KMS-11 (cell line): ENCODE measurements at regions not wholly inside any gene's neighbourhood (a gene's known extent, or its start where the extent isn't known, plus 50 kb on each side); places are given as distances from the start of the nearest gene placed in this dataset.
"Not testable (repeated sequence)": the region's sequence is repeated elsewhere in the genome, so short reads cannot be mapped to it uniquely, and the experiment has no call there.

Source experiments
- H2AFZ ChIP-seq: fragments of 200-600 bp; sonication (generic); 2 replicates; pipeline ENCODE4 v1.6.1; 2016; ENCODE audit warnings: antibody characterized with exemption, mixed run types, low read depth
- H3K27ac ChIP-seq: fragments of 200-600 bp; sonication (generic); 2 replicates; pipeline ENCODE4 v1.6.1; 2016; ENCODE audit warnings: mild to moderate bottlenecking, mixed run types
- H3K27me3 ChIP-seq: fragments of 200-600 bp; sonication (generic); 2 replicates; pipeline ENCODE4 v1.6.1; 2017; ENCODE audit warnings: mild to moderate bottlenecking, low read depth, mixed run types, moderate library complexity; ENCODE audit not compliant: insufficient read depth
- H3K36me3 ChIP-seq: fragments of 200-600 bp; sonication (generic); 2 replicates; pipeline ENCODE4 v1.6.1; 2017; ENCODE audit warnings: mild to moderate bottlenecking, mixed run types; ENCODE audit not compliant: insufficient read depth
- H3K4me1 ChIP-seq: fragments of 200-600 bp; sonication (generic); 2 replicates; pipeline ENCODE4 v1.6.1; 2016; ENCODE audit warnings: mild to moderate bottlenecking, low read depth, mixed run types; ENCODE audit not compliant: poor library complexity, severe bottlenecking
- H3K4me2 ChIP-seq: fragments of 200-600 bp; sonication (generic); 2 replicates; pipeline ENCODE4 v1.7.0; 2016; ENCODE audit warnings: mild to moderate bottlenecking, mixed run types
- H3K4me3 ChIP-seq: fragments of 200-600 bp; sonication (generic); IDR thresholded peaks from 2 replicates; pipeline ENCODE4 v1.6.1; 2017; ENCODE audit warnings: low read depth, low read length, mixed read lengths; ENCODE audit not compliant: insufficient read depth
- H3K79me2 ChIP-seq: fragments of 200-600 bp; sonication (generic); 2 replicates; pipeline ENCODE4 v1.6.1; 2016; ENCODE audit warnings: low read depth, mixed run types; ENCODE audit not compliant: insufficient read depth
- H3K9ac ChIP-seq: fragments of 200-600 bp; sonication (generic); 2 replicates; pipeline ENCODE4 v1.6.1; 2016; ENCODE audit warnings: mild to moderate bottlenecking, mixed run types
- H4K20me1 ChIP-seq: fragments of 200-600 bp; sonication (generic); 2 replicates; pipeline ENCODE4 v1.6.1; 2016; ENCODE audit warnings: mild to moderate bottlenecking, mixed run types; ENCODE audit not compliant: insufficient read depth
- TF ChIP-seq, protein P1 (sequence below): fragments of 200-600 bp; sonication (generic); conservative IDR thresholded peaks from 2 replicates; pipeline ENCODE4 v1.6.1; 2017; ENCODE audit warnings: low read depth, mild to moderate bottlenecking, antibody characterized with exemption, low read length, moderate library complexity, mixed read lengths

DNA sequence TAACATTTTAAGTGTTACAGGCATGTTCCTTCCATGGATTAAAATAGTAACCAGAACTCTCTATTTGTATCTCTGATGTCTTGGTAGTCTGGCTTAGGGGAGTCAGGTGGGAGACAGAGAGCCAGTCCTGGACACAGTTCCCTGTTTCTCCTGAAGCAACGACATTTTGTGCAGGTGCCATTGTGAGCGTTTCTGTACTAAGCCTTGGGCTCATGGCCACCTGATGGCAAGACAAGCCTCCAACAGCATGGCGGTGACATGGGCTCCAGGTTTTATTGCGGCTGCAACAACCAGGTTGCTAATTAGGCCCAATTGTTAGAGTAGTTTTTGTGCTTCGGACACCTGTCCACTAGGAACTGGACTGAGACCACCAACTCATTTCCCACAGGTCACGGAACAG lies 105.3 kb downstream of the PRDM13 start:
- H3K79me2 ChIP-seq = no peaks in the 10 kb centered on the region
- H3K4me3 ChIP-seq = no peak overlapping the region
- TF ChIP-seq, protein P1, sequence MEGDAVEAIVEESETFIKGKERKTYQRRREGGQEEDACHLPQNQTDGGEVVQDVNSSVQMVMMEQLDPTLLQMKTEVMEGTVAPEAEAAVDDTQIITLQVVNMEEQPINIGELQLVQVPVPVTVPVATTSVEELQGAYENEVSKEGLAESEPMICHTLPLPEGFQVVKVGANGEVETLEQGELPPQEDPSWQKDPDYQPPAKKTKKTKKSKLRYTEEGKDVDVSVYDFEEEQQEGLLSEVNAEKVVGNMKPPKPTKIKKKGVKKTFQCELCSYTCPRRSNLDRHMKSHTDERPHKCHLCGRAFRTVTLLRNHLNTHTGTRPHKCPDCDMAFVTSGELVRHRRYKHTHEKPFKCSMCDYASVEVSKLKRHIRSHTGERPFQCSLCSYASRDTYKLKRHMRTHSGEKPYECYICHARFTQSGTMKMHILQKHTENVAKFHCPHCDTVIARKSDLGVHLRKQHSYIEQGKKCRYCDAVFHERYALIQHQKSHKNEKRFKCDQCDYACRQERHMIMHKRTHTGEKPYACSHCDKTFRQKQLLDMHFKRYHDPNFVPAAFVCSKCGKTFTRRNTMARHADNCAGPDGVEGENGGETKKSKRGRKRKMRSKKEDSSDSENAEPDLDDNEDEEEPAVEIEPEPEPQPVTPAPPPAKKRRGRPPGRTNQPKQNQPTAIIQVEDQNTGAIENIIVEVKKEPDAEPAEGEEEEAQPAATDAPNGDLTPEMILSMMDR = no peak
- no peaks in the 10 kb centered on the region for H3K4me1 ChIP-seq
- no peaks in the 10 kb centered on the region for H4K20me1 ChIP-seq
- no peak overlapping the region for H2AFZ ChIP-seq
- no peak overlapping the region for H3K9ac ChIP-seq
- no peaks in the 10 kb centered on the region for H3K36me3 ChIP-seq
- H3K4me2 ChIP-seq = no peak overlapping the region
- H3K27ac ChIP-seq = no peak overlapping the region
- H3K27me3 ChIP-seq = no peaks in the 10 kb centered on the region

DNA sequence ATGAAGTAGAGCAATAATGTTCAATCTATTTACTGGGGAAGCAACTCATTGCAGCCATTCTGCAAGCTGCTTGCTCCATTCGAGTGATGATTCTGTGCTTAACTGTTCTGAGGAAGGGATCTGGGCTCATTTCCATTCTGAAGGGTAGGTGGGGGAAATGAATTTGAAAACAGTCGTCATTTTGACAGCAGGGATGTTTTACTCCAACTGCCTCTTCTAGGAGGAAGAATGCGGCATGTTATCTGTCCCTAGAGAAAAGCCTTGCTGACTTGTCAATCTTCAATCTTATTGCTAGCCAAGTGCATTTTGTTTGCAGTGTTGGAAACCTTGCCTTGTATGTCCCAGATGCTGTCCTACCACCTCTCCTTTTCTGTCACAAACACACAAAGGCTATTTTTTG lies 105.9 kb downstream of the PRDM13 start:
- Histone ChIP-seq H3K9ac (no peak overlapping the region), H3K4me3 (no peak overlapping the region), H3K4me1 (no peaks in the 10 kb centered on the region), H3K27ac (no peak overlapping the region), H3K36me3 (no peaks in the 10 kb centered on the region), H3K79me2 (no peaks in the 10 kb centered on the region), H3K4me2 (no peak overlapping the region), H4K20me1 (no peaks in the 10 kb centered on the region), H3K27me3 (no peaks in the 10 kb centered on the region), H2AFZ (no peak overlapping the region)
- TF ChIP-seq, protein P1 = no peak

DNA sequence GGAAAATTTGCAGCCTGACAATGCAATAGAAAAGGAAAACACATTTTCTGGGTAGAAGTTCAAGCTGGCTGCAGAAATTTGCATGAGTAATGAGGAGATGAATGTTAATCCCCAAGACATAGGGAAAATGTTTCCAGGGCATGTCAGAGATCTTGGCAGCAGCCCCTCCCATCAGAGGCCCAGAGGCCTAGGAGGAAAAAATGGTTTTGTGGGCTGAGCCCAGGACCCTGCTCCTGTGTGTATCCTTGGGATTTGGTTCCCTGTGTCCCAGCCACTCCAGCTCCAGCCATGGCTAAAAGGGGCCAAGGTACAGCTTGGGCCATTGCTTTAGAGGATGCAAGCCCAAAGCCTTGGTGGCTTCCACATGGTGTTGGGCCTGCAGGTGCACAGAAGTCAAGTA lies 115.4 kb downstream of the PRDM13 start:
- not testable (repeated sequence) for H3K36me3 ChIP-seq, H3K27ac ChIP-seq, H4K20me1 ChIP-seq, H3K4me2 ChIP-seq, H3K27me3 ChIP-seq, H3K4me3 ChIP-seq, H3K9ac ChIP-seq, H3K79me2 ChIP-seq, H2AFZ ChIP-seq, H3K4me1 ChIP-seq

DNA sequence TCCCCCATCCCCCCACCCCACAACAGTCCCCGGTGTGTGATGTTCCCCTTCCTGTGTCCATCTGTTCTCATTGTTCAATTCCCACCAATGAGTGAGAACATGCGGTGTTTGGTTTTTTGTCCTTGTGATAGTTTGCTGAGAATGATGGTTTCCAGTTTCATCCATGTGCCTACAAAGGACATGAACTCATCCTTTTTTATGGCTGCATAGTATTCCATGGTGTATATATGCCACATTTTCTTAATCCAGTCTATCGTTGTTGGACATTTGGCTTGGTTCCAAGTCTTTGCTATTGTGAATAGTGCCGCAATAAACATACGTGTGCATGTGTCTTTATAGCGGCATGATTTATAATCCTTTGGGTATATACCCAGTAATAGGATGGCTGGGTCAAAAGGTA lies 123.6 kb downstream of the PRDM13 start:
- not testable (repeated sequence) for H3K4me2 ChIP-seq, H3K4me1 ChIP-seq, H3K4me3 ChIP-seq, H3K27ac ChIP-seq, H3K9ac ChIP-seq, H3K27me3 ChIP-seq, H3K79me2 ChIP-seq, H2AFZ ChIP-seq, H3K36me3 ChIP-seq, H4K20me1 ChIP-seq

DNA sequence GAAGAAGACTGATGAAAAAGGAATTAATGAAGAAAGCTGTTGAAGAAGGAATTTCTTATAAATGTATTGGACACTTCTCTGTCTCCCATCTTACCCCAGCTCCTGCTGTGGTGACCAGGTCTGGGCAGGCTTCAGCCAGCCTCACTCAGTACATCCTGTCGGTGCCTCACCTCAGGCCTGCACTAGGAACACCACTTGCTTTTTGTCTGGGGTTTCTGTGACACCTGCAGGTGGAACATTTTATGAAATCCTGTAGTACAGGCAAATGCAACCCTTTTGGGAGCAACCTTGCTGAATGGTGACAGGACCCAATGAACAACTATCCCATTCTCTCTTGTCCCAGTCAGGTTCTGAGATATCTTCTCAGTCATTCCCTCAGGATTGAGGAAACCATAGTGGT lies 129.7 kb downstream of the PRDM13 start:
- Histone ChIP-seq H3K27ac (no peak overlapping the region), H3K36me3 (no peaks in the 10 kb centered on the region), H3K4me2 (no peak overlapping the region), H2AFZ (no peak overlapping the region), H3K4me3 (no peak overlapping the region), H4K20me1 (no peaks in the 10 kb centered on the region), H3K4me1 (no peaks in the 10 kb centered on the region), H3K9ac (no peak overlapping the region), H3K79me2 (no peaks in the 10 kb centered on the region), H3K27me3 (no peaks in the 10 kb centered on the region)
- TF ChIP-seq, protein P1 = no peak
